HepG2 (cell line): ENCODE measurements at regions not wholly inside any gene's neighbourhood (a gene's known extent, or its start where the extent isn't known, plus 50 kb on each side); places are given as distances from the start of the nearest gene placed in this dataset.

Experiments
- GABPA ChIP-seq, 2 experiments: IDR thresholded peaks; 2 replicates each; pipeline ENCODE4 v1.6.1; 2011 to 2016; ENCODE audit warnings: low read depth in 2 of 2, low read length in 1 of 2, missing biosample characterization in 1 of 2, missing genetic modification characterization in 1 of 2
- PBX3 ChIP-seq: sonication (generic); formaldehyde crosslinking; IDR thresholded peaks from 2 replicates; pipeline ENCODE4 v1.8.1; 2023; ENCODE audit warnings: missing genetic modification reagents, inconsistent platforms, borderline replicate concordance
- SP5 ChIP-seq: IDR thresholded peaks from 2 replicates; pipeline ENCODE4 v1.6.1; 2016; ENCODE audit warnings: low read depth, borderline replicate concordance
- ZBTB1 ChIP-seq: sonication (generic); formaldehyde crosslinking; IDR thresholded peaks from 2 replicates; pipeline ENCODE4 v1.4.0; 2020; ENCODE audit warnings: missing genetic modification reagents, borderline replicate concordance
- ZMAT5 ChIP-seq: sonication (generic); formaldehyde crosslinking; IDR thresholded peaks from 2 replicates; pipeline ENCODE4 v1.5.0; 2020; ENCODE audit warnings: mild to moderate bottlenecking, low read depth, missing genetic modification reagents, borderline replicate concordance
- TF ChIP-seq, protein P1 (sequence below): sonication (generic); formaldehyde crosslinking; IDR thresholded peaks from 2 replicates; pipeline ENCODE4 v1.4.0; 2020; ENCODE audit warnings: mild to moderate bottlenecking, low read depth, missing genetic modification reagents

DNA sequence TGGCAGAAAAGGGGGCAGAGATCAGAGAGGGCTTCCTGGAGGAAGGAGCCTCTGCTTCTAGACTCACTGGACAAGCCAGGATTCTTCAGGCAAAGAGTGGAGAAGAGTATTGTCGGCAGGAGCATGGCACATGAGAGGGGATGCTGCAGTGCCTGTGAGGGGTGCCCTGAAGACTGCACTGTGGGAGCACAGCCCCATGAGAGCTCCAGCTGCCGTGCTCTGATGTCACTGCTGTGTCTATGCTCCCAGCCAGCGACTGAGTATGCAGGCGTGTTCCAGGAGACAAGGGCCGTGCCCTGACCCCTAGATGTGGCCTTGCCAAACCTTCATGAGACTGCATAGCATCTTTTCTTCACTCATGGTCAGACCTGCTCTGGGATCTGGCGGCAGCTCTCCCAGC is 339.1 kb downstream of the RPS24 start:
- TF ChIP-seq GABPA (IDR thresholded peaks at IDR 0.05; ENCODE audit: low read depth, low read length) (no peak), GABPA (CRISPR knock-in tag; IDR thresholded peaks at IDR 0.05; ENCODE audit: low read depth) (no peak), SP5 (CRISPR knock-in tag) (no peak), PBX3 (no peak), ZMAT5 (CRISPR knock-in tag) (no peak), ZBTB1 (CRISPR knock-in tag) (no peak)
- TF ChIP-seq, protein P1, sequence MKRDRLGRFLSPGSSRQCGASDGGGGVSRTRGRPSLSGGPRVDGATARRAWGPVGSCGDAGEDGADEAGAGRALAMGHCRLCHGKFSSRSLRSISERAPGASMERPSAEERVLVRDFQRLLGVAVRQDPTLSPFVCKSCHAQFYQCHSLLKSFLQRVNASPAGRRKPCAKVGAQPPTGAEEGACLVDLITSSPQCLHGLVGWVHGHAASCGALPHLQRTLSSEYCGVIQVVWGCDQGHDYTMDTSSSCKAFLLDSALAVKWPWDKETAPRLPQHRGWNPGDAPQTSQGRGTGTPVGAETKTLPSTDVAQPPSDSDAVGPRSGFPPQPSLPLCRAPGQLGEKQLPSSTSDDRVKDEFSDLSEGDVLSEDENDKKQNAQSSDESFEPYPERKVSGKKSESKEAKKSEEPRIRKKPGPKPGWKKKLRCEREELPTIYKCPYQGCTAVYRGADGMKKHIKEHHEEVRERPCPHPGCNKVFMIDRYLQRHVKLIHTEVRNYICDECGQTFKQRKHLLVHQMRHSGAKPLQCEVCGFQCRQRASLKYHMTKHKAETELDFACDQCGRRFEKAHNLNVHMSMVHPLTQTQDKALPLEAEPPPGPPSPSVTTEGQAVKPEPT: no peak
